A549 (cell line): ENCODE measurements at regions not wholly inside any gene's neighbourhood (a gene's known extent, or its start where the extent isn't known, plus 50 kb on each side); places are given as distances from the start of the nearest gene placed in this dataset.

ENCODE experiments used
- ATAC-seq, 2 experiments: fragments of 200-7000 bp in 1 of 2; fragments of >200 bp in 1 of 2; cut with Nextera tagmentation in 1 of 2; cut with Tn5 transposase in 1 of 2; 3 replicates each; pipeline versions ENCODE4 v1.8.0 to v1.9.1; 2018 to 2020; ENCODE audit warnings: mild to moderate bottlenecking in 1 of 2, moderate library complexity in 1 of 2
- CTCF ChIA-PET: fragments of 300-600 bp; sonication (Branson Sonifier 250); formaldehyde crosslinking; extraction: SDS; loops from one replicate; lab custom pipeline; 2021; ENCODE audit warnings: antibody characterized with exemption, inconsistent platforms; lab: Yijun Ruan, JAX
- POLR2A ChIA-PET: fragments of 350-600 bp; formaldehyde crosslinking; extraction: SDS; loops from one replicate; lab custom pipeline; 2021; ENCODE audit warnings: antibody characterized with exemption, inconsistent platforms; lab: Yijun Ruan, JAX
- DNase-seq, 2 experiments: peaks; one replicate each; pipeline versions ENCODE4 v3.0.0 to v3.0.0-alpha.2; 2011 to 2016; ENCODE audit warnings: low read depth in 1 of 2, low spot score in 1 of 2
- FAIRE-seq: peaks from 2 replicates; lab custom pipeline; 2011; peaks lifted over from hg19 to GRCh38; lab: Jason Lieb, UNC
- H3K27ac ChIP-seq, 2 experiments: fragments of >200 bp; sonication (Bioruptor Twin); formaldehyde crosslinking; 3 replicates each; pipeline ENCODE4 v1.5.1; 2016 to 2017
- H3K4me1 ChIP-seq: fragments of >200 bp; sonication (Bioruptor Twin); formaldehyde crosslinking; 3 replicates; pipeline ENCODE4 v1.6.1; 2016
- H3K4me2 ChIP-seq: fragments of >200 bp; sonication (Bioruptor Twin); formaldehyde crosslinking; 3 replicates; pipeline ENCODE4 v1.6.1; 2016
- H3K4me3 ChIP-seq: fragments of >200 bp; sonication (Bioruptor Twin); formaldehyde crosslinking; 3 replicates; pipeline ENCODE4 v1.5.1; 2016
- H3K9me3 ChIP-seq: fragments of >200 bp; sonication (Bioruptor Twin); formaldehyde crosslinking; 3 replicates; pipeline ENCODE4 v1.6.1; 2016
- CBX2 ChIP-seq: fragments of 200-600 bp; sonication (generic); IDR thresholded peaks from 2 replicates; pipeline ENCODE4 v1.6.1; 2016; ENCODE audit warnings: low read depth, mild to moderate bottlenecking, borderline replicate concordance
- CBX8 ChIP-seq: fragments of 200-600 bp; sonication (generic); IDR thresholded peaks from 2 replicates; pipeline ENCODE4 v1.6.1; 2016
- CEBPB ChIP-seq, 2 experiments: fragments of >200 bp in 1 of 2; sonication (Bioruptor Twin) in 1 of 2; formaldehyde crosslinking in 1 of 2; IDR thresholded peaks; 2 replicates each; pipeline ENCODE4 v1.6.1; 2012 to 2016
- CTCF ChIP-seq: fragments of >200 bp; sonication (Bioruptor Twin); formaldehyde crosslinking; IDR thresholded peaks from 3 replicates; pipeline ENCODE4 v1.5.1; 2016
- EHMT2 ChIP-seq: fragments of 200-600 bp; sonication (generic); IDR thresholded peaks from 2 replicates; pipeline ENCODE4 v1.6.1; 2016; ENCODE audit warnings: antibody characterized with exemption, low read depth, mild to moderate bottlenecking, moderate library complexity
- ELK1 ChIP-seq: fragments of 150-350 bp; IDR thresholded peaks from 2 replicates; pipeline ENCODE4 v1.6.1; 2014; ENCODE audit warnings: low read depth, mild to moderate bottlenecking, low read length
- ESRRA ChIP-seq: fragments of 150-350 bp; IDR thresholded peaks from 2 replicates; pipeline ENCODE4 v1.6.1; 2014; ENCODE audit warnings: mild to moderate bottlenecking, low read length, borderline replicate concordance
- FOSB ChIP-seq: fragments of 250-450 bp; sonication (Bioruptor Pico); IDR thresholded peaks from 2 replicates; pipeline ENCODE4 v1.5.0; 2020; ENCODE audit warnings: mild to moderate bottlenecking, moderate library complexity
- FOSL2 ChIP-seq, 2 experiments: fragments of 450-650 bp in 1 of 2; fragments of >200 bp in 1 of 2; sonication (Bioruptor Twin) in 1 of 2; formaldehyde crosslinking; IDR thresholded peaks; 2 replicates each; pipeline versions ENCODE4 v1.5.0 to v1.6.1; 2016 to 2020; ENCODE audit warnings: mild to moderate bottlenecking in 1 of 2, moderate library complexity in 1 of 2
- FOXS1 ChIP-seq: fragments of 250-450 bp; sonication (Bioruptor Pico); IDR thresholded peaks from 2 replicates; pipeline ENCODE4 v1.5.0; 2020; ENCODE audit warnings: mild to moderate bottlenecking, moderate library complexity
- GATA3 ChIP-seq: IDR thresholded peaks from 2 replicates; pipeline ENCODE4 v1.6.1; 2012; ENCODE audit warnings: borderline replicate concordance
- HES2 ChIP-seq: fragments of >200 bp; sonication (Bioruptor Twin); formaldehyde crosslinking; IDR thresholded peaks from 2 replicates; pipeline ENCODE4 v1.6.1; 2016
- JUN ChIP-seq, 2 experiments: fragments of >200 bp; sonication (Bioruptor Twin); formaldehyde crosslinking; IDR thresholded peaks; 2 replicates in 1 of 2; 3 replicates in 1 of 2; pipeline ENCODE4 v1.6.1; 2016 to 2017
- KDM1A ChIP-seq: fragments of 200-600 bp; sonication (generic); IDR thresholded peaks from 2 replicates; pipeline ENCODE4 v1.6.1; 2016; ENCODE audit warnings: low read depth, mild to moderate bottlenecking
- MAFK ChIP-seq: fragments of 450-650 bp; IDR thresholded peaks from 2 replicates; pipeline ENCODE4 v1.6.1; 2014; ENCODE audit not compliant: partially characterized antibody
- MAZ ChIP-seq: fragments of 150-350 bp; IDR thresholded peaks from 2 replicates; pipeline ENCODE4 v1.6.1; 2014; ENCODE audit warnings: antibody characterized with exemption, low read depth, low read length, borderline replicate concordance
- PBX3 ChIP-seq: IDR thresholded peaks from 2 replicates; pipeline ENCODE4 v1.6.1; 2012
- PHF8 ChIP-seq: fragments of 200-600 bp; sonication (generic); IDR thresholded peaks from 2 replicates; pipeline ENCODE4 v1.6.1; 2016; ENCODE audit warnings: low read depth, mild to moderate bottlenecking, antibody characterized with exemption, moderate library complexity, borderline replicate concordance
- RAD21 ChIP-seq, 2 experiments: fragments of >200 bp in 1 of 2; sonication (Bioruptor Twin) in 1 of 2; formaldehyde crosslinking in 1 of 2; IDR thresholded peaks in 1 of 2; conservative IDR thresholded peaks in 1 of 2; 2 replicates in 1 of 2; 3 replicates in 1 of 2; pipeline ENCODE4 v1.6.1; 2012 to 2018; ENCODE audit warnings: inconsistent platforms in 1 of 2
- RARB ChIP-seq: fragments of 250-450 bp; sonication (Bioruptor Pico); IDR thresholded peaks from 2 replicates; pipeline ENCODE4 v1.8.0; 2021; ENCODE audit warnings: mild to moderate bottlenecking, moderate library complexity
- RCOR1 ChIP-seq: fragments of 150-350 bp; IDR thresholded peaks from 2 replicates; pipeline ENCODE4 v1.6.1; 2014; ENCODE audit warnings: antibody characterized with exemption, low read length, low read depth
- REST ChIP-seq: fragments of 200-600 bp; sonication (generic); IDR thresholded peaks from 2 replicates; pipeline ENCODE4 v1.6.1; 2016; ENCODE audit warnings: antibody characterized with exemption, mild to moderate bottlenecking, moderate library complexity
- RNF2 ChIP-seq: fragments of 200-600 bp; sonication (generic); IDR thresholded peaks from 2 replicates; pipeline ENCODE4 v1.6.1; 2016; ENCODE audit warnings: low read depth, mild to moderate bottlenecking, antibody characterized with exemption, moderate library complexity, borderline replicate concordance
- TP53 ChIP-seq: fragments of 250-450 bp; sonication (Bioruptor Pico); IDR thresholded peaks from 2 replicates; pipeline ENCODE4 v1.5.0; 2021; ENCODE audit warnings: mild to moderate bottlenecking, moderate library complexity
- ZNF302 ChIP-seq: fragments of 250-450 bp; sonication (Bioruptor Pico); IDR thresholded peaks from 2 replicates; pipeline ENCODE4 v1.9.0; 2021; ENCODE audit warnings: inconsistent platforms, mild to moderate bottlenecking, moderate library complexity
- ZSCAN20 ChIP-seq: fragments of 250-450 bp; sonication (Bioruptor Pico); IDR thresholded peaks from 2 replicates; pipeline ENCODE4 v1.8.0; 2022; ENCODE audit warnings: mild to moderate bottlenecking, moderate library complexity
- WGBS: methylation state at CpG from one replicate; pipeline ENCODE4 v1.1.6; 2017; ENCODE audit errors: missing lambda C conversion rate; 5-methylcytosine and 5-hydroxymethylcytosine counted together

GRCh38 chr9:87199782-87200181 is 252.5 kb upstream of the GAS1 start (continued):
- TF ChIP-seq CBX2: no peak
- TF ChIP-seq RARB (CRISPR knock-in tag): no peak
- no peak for TF ChIP-seq PBX3
- TF ChIP-seq ZNF302: no peak
- no peak for TF ChIP-seq ESRRA
- TF ChIP-seq FOXS1 (CRISPR knock-in tag): no peak
- TF ChIP-seq HES2: no peak

- FAIRE-seq (no peak), DNase-seq (no peak)
- H3K4me3 ChIP-seq: no peak overlapping the region
- TF ChIP-seq ELK1: no peak
- no peak for TF ChIP-seq CEBPB (IDR thresholded peaks at IDR 0.05)
- no peak for TF ChIP-seq RNF2
- TF ChIP-seq CBX8: no peak
- TF ChIP-seq TP53 (CRISPR knock-in tag): no peak
- no peak for TF ChIP-seq ZSCAN20 (CRISPR knock-in tag)
- TF ChIP-seq FOSB (CRISPR knock-in tag): no peak
- TF ChIP-seq MAZ: no peak
- TF ChIP-seq PHF8: no peak
- TF ChIP-seq RCOR1: no peak
- TF ChIP-seq, all 56 proteins: peak for 0
- no peak overlapping the region for H3K4me2 ChIP-seq
- CTCF ChIA-PET: no interaction called here
- no peak overlapping the region for H3K27ac ChIP-seq
- WGBS: 2% methylated on average over 4 of the region's 4 CpGs
- no peaks in the 10 kb centered on the region for H3K4me1 ChIP-seq
- no peak for ATAC-seq
- no peaks in the 10 kb centered on the region; the same call in 2 of the 3 replicates for H3K9me3 ChIP-seq
- POLR2A ChIA-PET: no interaction called here
Measured at GRCh38 chr9:87201351-87201751, 254.0 kb upstream of the GAS1 start.

- POLR2A ChIA-PET: no interaction called here
- H3K9me3 ChIP-seq: no peaks in the 10 kb centered on the region
- no peak overlapping the region for H3K4me2 ChIP-seq
- no peak overlapping the region for H3K4me3 ChIP-seq
- no peaks in the 10 kb centered on the region for H3K4me1 ChIP-seq
- ATAC-seq (no peak), FAIRE-seq (no peak), DNase-seq (no peak)
- WGBS: 41% methylated on average over 7 of the region's 7 CpGs
- no peak overlapping the region for H3K27ac ChIP-seq
- CTCF ChIA-PET: no interaction called here
- TF ChIP-seq JUN (IDR thresholded peaks at IDR 0.05) (no peak), GATA3 (no peak), PHF8 (no peak), RAD21 (conservative IDR thresholded peaks at IDR 0.05 in 1 of 2, IDR thresholded peaks at IDR 0.05 in 1 of 2) (no peak), ELK1 (no peak), KDM1A (no peak), MAFK (no peak), ZSCAN20 (CRISPR knock-in tag) (no peak), MAZ (no peak), FOSL2 (IDR thresholded peaks at IDR 0.05) (no peak), FOSL2 (CRISPR knock-in tag; IDR thresholded peaks at IDR 0.05) (no peak), CTCF (no peak), REST (no peak), EHMT2 (no peak)
Measured at GRCh38 chr9:87206064-87206661, 258.9 kb upstream of the GAS1 start.
